ENCODE measurements at regions not wholly inside any gene's neighbourhood (a gene's known extent, or its start where the extent isn't known, plus 50 kb on each side); places are given as distances from the start of the nearest gene placed in this dataset.

DNA sequence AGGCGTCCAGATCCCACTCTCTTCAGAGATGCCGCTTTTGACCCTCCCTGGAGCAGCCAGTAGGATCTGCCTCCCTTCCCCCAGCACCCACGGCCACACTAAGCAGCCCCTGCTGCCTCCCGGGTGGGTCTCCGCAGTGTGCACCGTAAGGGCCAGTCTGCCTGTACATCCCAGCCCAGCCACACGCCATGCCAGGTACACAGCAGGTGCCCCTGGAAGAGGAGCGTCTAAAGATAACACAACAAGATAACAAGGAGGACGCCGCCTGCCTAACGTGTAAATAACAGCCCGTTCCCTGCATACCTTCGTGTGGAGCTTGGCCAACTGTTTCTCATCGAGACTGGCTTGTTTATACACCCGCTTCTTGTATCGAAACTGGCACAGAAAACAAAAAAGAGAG is 139.4 kb downstream of the SHANK2 start:
- Histone ChIP-seq H3K9ac (ENCODE audit: low read length) (no peak overlapping the region), H4K20me1 (ENCODE audit: low read depth, low read length) (no peaks in the 10 kb centered on the region), H3K4me3 (ENCODE audit: insufficient read depth, low read length, poor library complexity, severe bottlenecking) (no peak overlapping the region), H3K36me3 (ENCODE audit: low read length) (no peaks in the 10 kb centered on the region), H3K27me3 (ENCODE audit: low read length) (no peaks in the 10 kb centered on the region), H3K27ac (ENCODE audit: low read depth, low read length) (no peak overlapping the region), H3K9me3 (ENCODE audit: insufficient read depth, low read length) (no peaks in the 10 kb centered on the region), H3K9me2 (replicated peaks; ENCODE audit: insufficient read depth, low read length) (no peaks in the 10 kb centered on the region), H3K4me2 (ENCODE audit: low read depth, low read length, poor library complexity, severe bottlenecking) (no peak overlapping the region), H3F3A (ENCODE audit: insufficient read depth) (no peaks in the 10 kb centered on the region), H2AFZ (ENCODE audit: low read depth, low read length, severe bottlenecking) (no peak overlapping the region), H3K79me2 (ENCODE audit: insufficient read depth, low read length) (no peaks in the 10 kb centered on the region)
- TF ChIP-seq, protein P1, sequence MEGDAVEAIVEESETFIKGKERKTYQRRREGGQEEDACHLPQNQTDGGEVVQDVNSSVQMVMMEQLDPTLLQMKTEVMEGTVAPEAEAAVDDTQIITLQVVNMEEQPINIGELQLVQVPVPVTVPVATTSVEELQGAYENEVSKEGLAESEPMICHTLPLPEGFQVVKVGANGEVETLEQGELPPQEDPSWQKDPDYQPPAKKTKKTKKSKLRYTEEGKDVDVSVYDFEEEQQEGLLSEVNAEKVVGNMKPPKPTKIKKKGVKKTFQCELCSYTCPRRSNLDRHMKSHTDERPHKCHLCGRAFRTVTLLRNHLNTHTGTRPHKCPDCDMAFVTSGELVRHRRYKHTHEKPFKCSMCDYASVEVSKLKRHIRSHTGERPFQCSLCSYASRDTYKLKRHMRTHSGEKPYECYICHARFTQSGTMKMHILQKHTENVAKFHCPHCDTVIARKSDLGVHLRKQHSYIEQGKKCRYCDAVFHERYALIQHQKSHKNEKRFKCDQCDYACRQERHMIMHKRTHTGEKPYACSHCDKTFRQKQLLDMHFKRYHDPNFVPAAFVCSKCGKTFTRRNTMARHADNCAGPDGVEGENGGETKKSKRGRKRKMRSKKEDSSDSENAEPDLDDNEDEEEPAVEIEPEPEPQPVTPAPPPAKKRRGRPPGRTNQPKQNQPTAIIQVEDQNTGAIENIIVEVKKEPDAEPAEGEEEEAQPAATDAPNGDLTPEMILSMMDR (IDR thresholded peaks at IDR 0.05; ENCODE audit: insufficient read depth, low read length, poor library complexity, severe bottlenecking) = no peak
- TF ChIP-seq EZH2phosphoT487 (conservative IDR thresholded peaks at IDR 0.05; ENCODE audit: low read length) = no peak

DNA sequence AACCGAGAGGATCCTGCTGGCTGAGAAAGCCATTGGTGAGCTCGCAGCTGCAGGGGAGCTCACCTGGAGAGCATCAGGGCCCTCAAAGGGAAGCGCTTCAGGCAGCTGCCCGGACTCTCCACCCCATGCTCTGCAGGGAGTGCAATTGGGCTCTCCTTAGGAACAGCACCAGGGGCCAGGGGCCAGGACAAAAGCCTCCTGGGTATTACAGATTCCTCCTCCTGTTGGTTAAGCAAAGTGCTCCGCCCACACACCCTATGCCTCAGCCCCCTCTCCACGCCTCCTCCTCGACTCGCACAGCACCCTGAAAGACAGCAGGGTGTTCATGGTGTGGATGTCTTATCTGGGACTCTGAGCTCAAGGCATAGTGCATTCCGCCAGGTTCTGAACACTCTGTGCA is 139.9 kb downstream of the SHANK2 start:
- no peak for TF ChIP-seq EZH2phosphoT487 (conservative IDR thresholded peaks at IDR 0.05; ENCODE audit: low read length)
- TF ChIP-seq, protein P1 (IDR thresholded peaks at IDR 0.05; ENCODE audit: insufficient read depth, low read length, poor library complexity, severe bottlenecking) = no peak
- Histone ChIP-seq H3K9me2 (replicated peaks; ENCODE audit: insufficient read depth, low read length) (no peaks in the 10 kb centered on the region), H3F3A (ENCODE audit: insufficient read depth) (no peaks in the 10 kb centered on the region), H3K27me3 (ENCODE audit: low read length) (no peaks in the 10 kb centered on the region), H3K4me3 (ENCODE audit: insufficient read depth, low read length, poor library complexity, severe bottlenecking) (no peak overlapping the region), H3K9ac (ENCODE audit: low read length) (no peak overlapping the region), H3K9me3 (ENCODE audit: insufficient read depth, low read length) (no peaks in the 10 kb centered on the region), H3K36me3 (ENCODE audit: low read length) (no peaks in the 10 kb centered on the region), H3K27ac (ENCODE audit: low read depth, low read length) (no peak overlapping the region), H3K79me2 (ENCODE audit: insufficient read depth, low read length) (no peaks in the 10 kb centered on the region), H2AFZ (ENCODE audit: low read depth, low read length, severe bottlenecking) (no peak overlapping the region), H3K4me2 (ENCODE audit: low read depth, low read length, poor library complexity, severe bottlenecking) (no peak overlapping the region), H4K20me1 (ENCODE audit: low read depth, low read length) (no peaks in the 10 kb centered on the region)

DNA sequence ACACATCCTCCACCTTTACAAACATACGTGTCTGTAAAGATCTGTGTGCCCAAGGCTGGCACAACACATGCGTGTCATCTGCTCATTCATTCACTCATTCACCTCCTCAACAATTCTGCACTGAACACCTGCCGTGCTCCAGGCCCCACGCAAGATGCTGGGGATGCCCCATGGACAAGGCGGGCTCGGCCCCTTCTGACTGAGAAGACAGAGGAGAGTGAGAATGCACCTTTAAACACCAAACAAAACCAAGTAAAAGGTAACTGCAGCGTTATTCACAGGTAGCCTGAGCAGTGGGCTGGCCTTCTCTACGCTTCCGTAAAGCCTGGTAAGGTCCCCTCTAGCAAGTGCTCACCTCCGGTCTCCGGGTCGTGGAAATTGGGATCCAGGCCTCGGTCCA is 142.8 kb downstream of the SHANK2 start:
- Histone ChIP-seq H3K9me3 (ENCODE audit: insufficient read depth, low read length) (no peaks in the 10 kb centered on the region), H4K20me1 (ENCODE audit: low read depth, low read length) (no peaks in the 10 kb centered on the region), H3K9ac (ENCODE audit: low read length) (no peak overlapping the region), H3K36me3 (ENCODE audit: low read length) (no peaks in the 10 kb centered on the region), H3K4me2 (ENCODE audit: low read depth, low read length, poor library complexity, severe bottlenecking) (no peak overlapping the region), H3K79me2 (ENCODE audit: insufficient read depth, low read length) (no peaks in the 10 kb centered on the region), H3K9me2 (replicated peaks; ENCODE audit: insufficient read depth, low read length) (no peaks in the 10 kb centered on the region), H3K27me3 (ENCODE audit: low read length) (no peaks in the 10 kb centered on the region), H2AFZ (ENCODE audit: low read depth, low read length, severe bottlenecking) (no peak overlapping the region), H3F3A (ENCODE audit: insufficient read depth) (no peaks in the 10 kb centered on the region), H3K27ac (ENCODE audit: low read depth, low read length) (no peak overlapping the region), H3K4me3 (ENCODE audit: insufficient read depth, low read length, poor library complexity, severe bottlenecking) (no peak overlapping the region)
- TF ChIP-seq, protein P1 (IDR thresholded peaks at IDR 0.05; ENCODE audit: insufficient read depth, low read length, poor library complexity, severe bottlenecking) = no peak
- TF ChIP-seq EZH2phosphoT487 (conservative IDR thresholded peaks at IDR 0.05; ENCODE audit: low read length) = no peak
